ENCODE measurements at regions not wholly inside any gene's neighbourhood (a gene's known extent, or its start where the extent isn't known, plus 50 kb on each side); places are given as distances from the start of the nearest gene placed in this dataset.

DNA sequence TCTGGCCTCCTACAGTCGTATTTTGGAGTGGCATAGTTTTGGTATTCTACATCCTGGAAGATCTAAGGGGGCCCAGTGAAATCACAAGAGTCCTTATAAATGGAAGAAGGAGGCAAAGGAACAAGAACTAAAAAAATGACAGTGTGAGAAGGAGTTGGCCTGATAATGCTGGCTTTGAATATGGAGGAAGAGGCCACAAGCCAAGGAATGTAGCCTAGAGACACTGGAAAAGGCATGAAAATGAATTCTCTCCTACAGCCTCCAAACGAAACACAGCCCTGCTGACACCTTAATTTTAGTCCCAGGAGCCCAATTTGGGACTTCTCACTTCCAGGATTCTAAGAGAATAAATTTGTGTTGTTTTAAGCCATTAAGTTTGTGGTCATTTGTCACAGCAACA lies 54.6 kb upstream of the LIPC start:
- TF ChIP-seq, protein P1, sequence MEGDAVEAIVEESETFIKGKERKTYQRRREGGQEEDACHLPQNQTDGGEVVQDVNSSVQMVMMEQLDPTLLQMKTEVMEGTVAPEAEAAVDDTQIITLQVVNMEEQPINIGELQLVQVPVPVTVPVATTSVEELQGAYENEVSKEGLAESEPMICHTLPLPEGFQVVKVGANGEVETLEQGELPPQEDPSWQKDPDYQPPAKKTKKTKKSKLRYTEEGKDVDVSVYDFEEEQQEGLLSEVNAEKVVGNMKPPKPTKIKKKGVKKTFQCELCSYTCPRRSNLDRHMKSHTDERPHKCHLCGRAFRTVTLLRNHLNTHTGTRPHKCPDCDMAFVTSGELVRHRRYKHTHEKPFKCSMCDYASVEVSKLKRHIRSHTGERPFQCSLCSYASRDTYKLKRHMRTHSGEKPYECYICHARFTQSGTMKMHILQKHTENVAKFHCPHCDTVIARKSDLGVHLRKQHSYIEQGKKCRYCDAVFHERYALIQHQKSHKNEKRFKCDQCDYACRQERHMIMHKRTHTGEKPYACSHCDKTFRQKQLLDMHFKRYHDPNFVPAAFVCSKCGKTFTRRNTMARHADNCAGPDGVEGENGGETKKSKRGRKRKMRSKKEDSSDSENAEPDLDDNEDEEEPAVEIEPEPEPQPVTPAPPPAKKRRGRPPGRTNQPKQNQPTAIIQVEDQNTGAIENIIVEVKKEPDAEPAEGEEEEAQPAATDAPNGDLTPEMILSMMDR (IDR thresholded peaks at IDR 0.05) = no peak
- TF ChIP-seq ZFX (IDR thresholded peaks at IDR 0.05; ENCODE audit: borderline replicate concordance) = no peak
